ENCODE measurements at regions not wholly inside any gene's neighbourhood (a gene's known extent, or its start where the extent isn't known, plus 50 kb on each side); places are given as distances from the start of the nearest gene placed in this dataset.

- DNase-seq (ENCODE audit: low spot score in 2 of 2): no peak
- FAIRE-seq: no peak
Measured at GRCh38 chr11:116603728-116604323, 169.0 kb downstream of the BUD13 start.

- no peak for FAIRE-seq
- DNase-seq (ENCODE audit: low spot score in 2 of 2): no peak
Measured at GRCh38 chr11:116602637-116602942, 170.2 kb downstream of the BUD13 start.

GRCh38 chr11:116601814-116602636, 170.8 kb downstream of the BUD13 start:
- DNase-seq (ENCODE audit: low spot score in 2 of 2) (no peak), FAIRE-seq (no peak)

- DNase-seq (ENCODE audit: low spot score in 2 of 2) (no peak), FAIRE-seq (no peak)
Measured at GRCh38 chr11:116600930-116601329, 171.9 kb downstream of the BUD13 start.

GRCh38 chr11:116598556-116598955, 174.2 kb downstream of the BUD13 start:
- FAIRE-seq: no peak

GRCh38 chr11:116598036-116598435, 174.8 kb downstream of the BUD13 start:
- no peak for DNase-seq (ENCODE audit: low spot score in 2 of 2)
- no peak for FAIRE-seq

More at GRCh38 chr11:116598556-116598955, 174.2 kb downstream of the BUD13 start:
- DNase-seq (ENCODE audit: low spot score in 2 of 2): no peak

GRCh38 chr11:116596346-116597260, 176.2 kb downstream of the BUD13 start:
- DNase-seq (ENCODE audit: low spot score in 2 of 2) (no peak), FAIRE-seq (no peak)

GRCh38 chr11:116595305-116595880, 177.4 kb downstream of the BUD13 start:
- DNase-seq (ENCODE audit: low spot score in 2 of 2) (no peak), FAIRE-seq (no peak)

GRCh38 chr11:116590844-116591570, 181.8 kb downstream of the BUD13 start:
- FAIRE-seq (no peak), DNase-seq (ENCODE audit: low spot score in 2 of 2) (no peak)

- DNase-seq (ENCODE audit: low spot score in 2 of 2) (no peak), FAIRE-seq (no peak)
Measured at GRCh38 chr11:116589402-116589801, 183.4 kb downstream of the BUD13 start.

GRCh38 chr11:116586392-116586791, 186.4 kb downstream of the BUD13 start:
- FAIRE-seq (no peak), DNase-seq (ENCODE audit: low spot score in 2 of 2) (no peak)

GRCh38 chr11:116582571-116582970, 190.2 kb downstream of the BUD13 start:
- FAIRE-seq (no peak), DNase-seq (ENCODE audit: low spot score in 2 of 2) (no peak)

GRCh38 chr11:116581349-116581748, 191.4 kb downstream of the BUD13 start:
- FAIRE-seq (no peak), DNase-seq (ENCODE audit: low spot score in 2 of 2) (no peak)

GRCh38 chr11:116580799-116581198, 192.0 kb downstream of the BUD13 start:
- no peak for FAIRE-seq
- peak; percentile 50 to 62 for DNase-seq (ENCODE audit: low spot score in 2 of 2)

GRCh38 chr11:116579857-116580727, 192.7 kb downstream of the BUD13 start:
- DNase-seq (ENCODE audit: low spot score in 2 of 2) (peak in 1 of 2 donors; percentile 37), FAIRE-seq (no peak)

GRCh38 chr11:116579031-116579653, 193.6 kb downstream of the BUD13 start:
- no peak for FAIRE-seq

GRCh38 chr11:116577956-116578355, 194.8 kb downstream of the BUD13 start:
- DNase-seq (ENCODE audit: low spot score in 2 of 2) (no peak), FAIRE-seq (no peak)

More at GRCh38 chr11:116579031-116579653, 193.6 kb downstream of the BUD13 start:
- no peak for DNase-seq (ENCODE audit: low spot score in 2 of 2)

- no peak for FAIRE-seq
Measured at GRCh38 chr11:116577273-116577672, 195.5 kb downstream of the BUD13 start.

GRCh38 chr11:116576526-116576925, 196.3 kb downstream of the BUD13 start:
- FAIRE-seq: no peak
- no peak for DNase-seq (ENCODE audit: low spot score in 2 of 2)

More at GRCh38 chr11:116577273-116577672, 195.5 kb downstream of the BUD13 start:
- no peak for DNase-seq (ENCODE audit: low spot score in 2 of 2)

Data from frontal cortex (tissue), 3 donors.